Thyroid gland (tissue), 4 donors: ENCODE measurements at regions not wholly inside any gene's neighbourhood (a gene's known extent, or its start where the extent isn't known, plus 50 kb on each side); places are given as distances from the start of the nearest gene placed in this dataset.

Experiments
- CTCF ChIP-seq, 6 experiments: fragments of 200-600 bp in 3 of 6; fragments of 450-650 bp in 3 of 6; sonication (generic) in 3 of 6; IDR thresholded peaks; one replicate each; pipeline ENCODE4 v1.5.1; 2016 to 2019; ENCODE audit warnings: antibody characterized with exemption in 6 of 6, mild to moderate bottlenecking in 2 of 6, inconsistent platforms in 1 of 6, moderate library complexity in 1 of 6
- POLR2A ChIP-seq, 2 donors: fragments of 450-650 bp; IDR thresholded peaks; one replicate each; pipeline ENCODE4 v1.6.1; 2017; ENCODE audit warnings: antibody characterized with exemption in 2 of 2, mild to moderate bottlenecking in 2 of 2, moderate library complexity in 1 of 2

- TF ChIP-seq CTCF (IDR thresholded peaks at IDR 0.05) = no peak
- TF ChIP-seq POLR2A (IDR thresholded peaks at IDR 0.05) = no peak
These were observed 151.8 kb upstream of the DPH6 start for GRCh38 chr15:35697549-35698299.
